Activated T-cell treated with anti-CD3 and anti-CD28 coated beads, Interleukin-2, amount 50 U/mL, for 72 hours (primary cell): ENCODE measurements at regions not wholly inside any gene's neighbourhood (a gene's known extent, or its start where the extent isn't known, plus 50 kb on each side); places are given as distances from the start of the nearest gene placed in this dataset.

Source experiments
- ATAC-seq, 2 donors: fragments of 150-1000 bp; cut with Tn5 transposase; replicated peaks in 1 of 2; 2 replicates each; pipeline ENCODE4 v1.10.0; 2021; ENCODE audit warnings: moderate library complexity in 2 of 2, mild to moderate bottlenecking in 1 of 2
- DNase-seq, 2 donors: peaks; one replicate each; pipeline ENCODE4 v3.0.0; 2021 to 2022; ENCODE audit warnings: mixed read lengths in 1 of 2
- H3K27ac Mint-ChIP-seq: one replicate; pipeline ENCODE4 v1.8.0; 2022; ENCODE audit warnings: mild to moderate bottlenecking, moderate library complexity, mixed read lengths
- H3K27me3 Mint-ChIP-seq: one replicate; pipeline ENCODE4 v1.8.0; 2022; ENCODE audit warnings: low read depth, mixed read lengths
- H3K36me3 Mint-ChIP-seq, 2 donors: one replicate each; pipeline ENCODE4 v1.8.0; 2022; ENCODE audit warnings: mixed read lengths in 2 of 2, mild to moderate bottlenecking in 1 of 2; ENCODE audit not compliant: insufficient read depth in 2 of 2
- H3K4me1 Mint-ChIP-seq: one replicate; pipeline ENCODE4 v1.8.0; 2022; ENCODE audit warnings: low read depth, mixed read lengths
- H3K4me3 Mint-ChIP-seq, 2 donors: one replicate each; pipeline ENCODE4 v1.8.0; 2022; ENCODE audit warnings: mild to moderate bottlenecking in 2 of 2, mixed read lengths in 2 of 2, moderate library complexity in 2 of 2
- H3K9me3 Mint-ChIP-seq, 2 donors: one replicate each; pipeline ENCODE4 v1.8.0; 2022; ENCODE audit warnings: mixed read lengths in 2 of 2

DNA sequence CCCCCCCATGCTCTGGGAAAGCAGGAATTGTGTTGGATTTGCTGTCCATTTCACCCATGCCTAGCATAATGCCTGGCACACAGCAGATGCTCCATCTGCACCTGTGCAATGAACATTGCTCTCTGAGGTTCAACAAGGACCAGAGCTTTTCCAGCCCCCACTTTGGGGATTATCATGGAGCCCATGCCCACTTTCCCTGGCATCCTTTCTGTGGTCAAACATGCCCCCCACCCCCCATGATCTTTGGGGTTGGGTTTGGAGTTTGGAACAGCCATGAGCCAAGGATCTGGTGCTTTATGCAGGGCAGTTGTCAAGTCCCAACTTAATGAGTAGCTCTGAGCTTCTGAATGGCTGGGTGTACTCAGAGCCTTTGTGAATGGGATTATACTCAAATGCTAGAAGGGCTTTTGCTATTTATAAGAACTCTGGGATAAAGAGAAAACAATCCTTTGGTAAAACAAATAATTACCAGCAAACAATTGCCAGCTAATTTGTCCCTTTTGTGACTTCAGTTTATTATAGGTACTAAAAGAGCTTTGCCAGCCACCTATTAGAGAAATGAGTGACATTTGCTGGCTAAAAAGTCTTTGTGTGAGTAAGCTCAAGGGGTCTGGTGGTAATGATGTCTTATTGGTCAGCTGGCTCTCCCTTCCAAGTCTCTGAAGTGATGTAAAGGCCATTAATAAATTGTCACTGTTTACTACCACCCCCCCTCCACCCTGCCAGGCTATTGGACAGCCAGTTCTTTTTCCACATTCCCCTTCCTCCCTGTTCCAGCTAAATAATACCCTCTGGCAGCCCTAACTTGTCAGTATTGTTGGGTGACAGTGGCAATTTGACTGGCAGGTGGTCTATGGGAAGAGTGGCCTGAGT, 182.3 kb downstream of the MACROH2A1 start:
- ATAC-seq (no peak), DNase-seq (no peak)
- Mint-ChIP-seq H3K9me3 (no peaks in the 10 kb centered on the region), H3K4me1 (no peaks in the 10 kb centered on the region), H3K36me3 (no peaks in the 10 kb centered on the region), H3K27ac (no peak overlapping the region), H3K4me3 (no peak overlapping the region), H3K27me3 (no peaks in the 10 kb centered on the region)

DNA sequence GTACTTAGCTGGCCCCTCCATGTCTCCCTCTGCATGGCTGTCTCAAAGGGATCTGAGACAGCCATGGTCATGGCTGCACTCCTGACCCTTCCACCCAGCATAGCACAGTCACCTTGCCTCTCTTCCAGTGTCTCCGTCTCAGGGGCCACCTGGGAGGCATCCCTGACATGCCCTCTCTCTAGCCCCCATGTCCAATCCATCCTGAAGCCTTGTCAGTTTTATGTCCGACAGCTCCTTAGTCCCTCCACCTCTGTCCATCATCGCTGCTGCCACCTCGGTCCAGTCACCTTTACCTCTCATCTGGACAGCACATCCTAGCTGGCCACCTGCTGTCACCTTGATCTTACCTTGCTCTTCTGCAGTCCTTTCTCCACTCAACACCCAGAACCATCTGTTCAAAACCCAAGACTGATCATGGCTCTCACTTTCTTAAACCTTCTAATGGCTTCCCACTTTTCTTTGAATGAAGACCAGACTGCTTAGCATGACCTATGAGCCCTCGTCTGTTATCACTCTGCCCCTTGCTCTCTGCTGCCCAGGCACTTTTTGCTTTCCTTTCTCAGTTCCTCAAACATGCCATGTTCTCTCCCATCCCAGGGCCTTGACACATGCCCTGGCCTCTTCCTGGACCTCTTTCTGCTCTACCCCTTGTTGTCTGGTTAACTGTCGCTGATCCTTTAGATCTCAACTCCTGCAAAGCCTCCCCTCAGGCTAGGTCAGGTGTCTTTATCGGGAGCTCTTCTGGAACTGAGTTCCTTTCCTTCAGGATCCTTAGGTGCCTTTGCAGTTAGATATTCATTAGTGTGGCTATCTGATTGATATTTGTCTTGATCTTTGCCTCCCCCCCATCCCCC, 181.8 kb upstream of the PITX1 start:
- Mint-ChIP-seq H3K4me3 (no peak overlapping the region), H3K27ac (no peak overlapping the region), H3K36me3 (no peaks in the 10 kb centered on the region), H3K9me3 (no peaks in the 10 kb centered on the region), H3K27me3 (no peaks in the 10 kb centered on the region), H3K4me1 (no peaks in the 10 kb centered on the region)
- DNase-seq (no peak), ATAC-seq (no peak)

DNA sequence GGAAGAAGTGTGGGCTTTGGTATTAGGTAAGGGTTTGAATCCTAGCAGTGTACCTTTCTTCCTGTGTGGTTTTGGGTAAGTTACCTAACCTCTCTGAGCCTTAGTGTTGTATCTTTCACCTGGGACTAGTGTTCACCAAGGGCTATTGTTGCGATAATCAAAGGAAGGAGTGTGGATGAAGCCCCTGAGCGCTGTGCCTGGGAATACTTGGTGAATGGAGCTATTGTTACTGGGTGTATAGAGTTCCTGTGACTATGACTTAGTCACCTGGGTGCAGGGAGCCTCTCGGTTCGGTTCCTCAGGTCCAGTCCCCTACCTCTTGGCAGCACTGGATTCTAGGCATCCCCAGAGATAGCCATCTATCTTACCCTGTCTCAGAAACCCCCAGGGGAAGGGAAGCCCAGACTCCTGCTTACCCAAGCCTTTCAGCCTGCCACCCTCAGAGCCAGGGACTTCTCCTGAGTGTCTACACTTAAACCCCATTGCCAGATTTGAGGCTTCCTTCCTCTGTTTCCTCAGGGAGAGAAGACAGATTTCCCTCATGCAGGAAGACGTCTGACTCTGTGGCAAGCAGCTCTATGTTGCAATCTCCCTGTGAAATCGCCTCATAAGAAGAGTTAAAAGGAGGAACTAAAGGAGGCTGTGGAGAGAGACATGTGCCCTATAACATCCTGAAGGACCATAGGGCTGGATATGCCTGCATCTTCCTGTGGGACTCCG, 181.0 kb upstream of the PITX1 start:
- Mint-ChIP-seq H3K36me3 (no peaks in the 10 kb centered on the region), H3K27me3 (no peaks in the 10 kb centered on the region), H3K27ac (no peak overlapping the region), H3K9me3 (no peaks in the 10 kb centered on the region), H3K4me1 (no peaks in the 10 kb centered on the region), H3K4me3 (no peak overlapping the region)
- no peak for ATAC-seq
- DNase-seq: no peak

DNA sequence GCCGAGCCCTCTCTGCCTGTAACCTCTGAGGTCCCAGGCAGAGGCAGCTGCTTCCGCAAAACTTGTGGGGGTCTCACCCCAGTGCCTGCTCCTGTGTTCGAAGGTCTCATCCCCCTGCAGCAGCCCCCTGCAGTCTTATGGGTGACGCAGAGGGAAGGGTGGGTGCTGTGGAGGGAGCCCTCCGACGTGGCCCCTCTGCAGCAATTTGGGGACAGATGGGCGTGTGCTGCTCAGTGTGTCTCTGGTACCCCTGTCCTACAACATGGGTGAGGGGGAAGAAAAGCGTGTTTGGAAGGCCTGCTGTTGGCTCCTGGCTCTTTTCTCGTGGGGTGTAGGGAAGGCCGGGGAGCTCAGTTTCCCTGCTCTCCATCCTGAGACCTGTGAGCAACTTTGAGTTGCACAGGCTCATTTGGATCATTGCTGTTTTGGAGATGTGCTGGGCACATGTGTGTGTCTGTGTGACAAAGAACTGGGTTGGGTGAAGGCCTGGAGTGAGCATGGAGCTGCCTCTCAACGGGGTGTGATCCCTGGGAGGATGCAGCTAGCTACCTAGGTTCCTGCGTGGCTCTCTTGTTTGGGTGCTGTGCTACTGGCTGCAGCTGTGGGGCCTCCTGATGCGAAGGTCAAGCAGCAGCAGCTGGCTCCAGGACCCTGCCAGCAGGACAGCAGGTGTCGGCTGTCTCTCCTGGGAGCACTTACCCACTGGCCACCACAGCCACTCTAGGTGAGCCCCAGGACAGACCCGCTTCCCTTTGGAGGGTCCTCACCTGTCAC, 179.6 kb upstream of the PITX1 start:
- Mint-ChIP-seq H3K36me3 (no peaks in the 10 kb centered on the region), H3K9me3 (no peaks in the 10 kb centered on the region), H3K4me1 (peaks cover 2% of the 10 kb centered on the region), H3K27ac (no peak overlapping the region), H3K4me3 (no peak overlapping the region), H3K27me3 (peaks cover 3% of the 10 kb centered on the region)
- no peak for ATAC-seq
- no peak for DNase-seq

GRCh38 chr5:135213027-135213386, 179.0 kb upstream of the PITX1 start:
- H3K36me3 Mint-ChIP-seq: no peaks in the 10 kb centered on the region
- ATAC-seq: no peak
- H3K27ac Mint-ChIP-seq: no peak overlapping the region

DNA sequence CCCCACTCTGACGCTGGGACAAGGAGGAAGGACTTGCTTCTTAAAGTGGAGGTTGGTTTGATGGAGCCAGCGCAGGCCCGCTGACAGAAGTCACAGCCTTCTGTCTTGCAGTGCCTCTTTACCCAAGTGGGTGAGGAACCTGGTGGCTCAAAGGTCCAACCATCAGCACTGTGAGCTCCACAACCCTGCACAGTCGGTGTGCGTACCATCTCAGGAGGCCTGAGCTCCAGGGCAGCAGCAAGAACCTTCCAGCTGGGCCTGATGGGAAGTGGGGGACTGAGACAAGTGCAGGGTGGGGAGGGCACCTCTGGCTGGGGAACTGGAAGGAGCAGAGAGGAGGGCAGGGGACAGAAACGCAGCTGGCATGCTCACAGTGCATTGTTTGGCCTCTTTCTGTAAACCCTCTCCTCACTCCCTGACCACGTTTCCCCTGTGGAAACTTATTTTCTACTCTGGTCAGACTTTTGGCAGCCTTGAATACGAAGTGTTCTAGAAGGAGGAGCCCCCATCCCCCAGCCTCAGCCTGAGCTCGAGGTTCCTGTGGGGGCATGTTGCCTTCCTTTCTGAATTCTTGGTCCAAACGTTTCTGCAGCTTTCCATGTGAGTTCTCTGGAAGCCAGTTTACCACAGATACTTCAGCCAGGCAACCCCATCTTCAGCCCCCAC, 178.5 kb upstream of the PITX1 start:
- Mint-ChIP-seq H3K36me3 (no peaks in the 10 kb centered on the region), H3K4me3 (no peak overlapping the region), H3K27me3 (peaks cover 13% of the 10 kb centered on the region), H3K4me1 (peaks cover 9% of the 10 kb centered on the region), H3K9me3 (no peaks in the 10 kb centered on the region), H3K27ac (no peak overlapping the region)
- DNase-seq (no peak), ATAC-seq (no peak)

More at GRCh38 chr5:135213027-135213386, 179.0 kb upstream of the PITX1 start:
- no peaks in the 10 kb centered on the region for H3K9me3 Mint-ChIP-seq
- H3K4me1 Mint-ChIP-seq: peaks cover 6% of the 10 kb centered on the region
- no peak for DNase-seq
- peaks cover 9% of the 10 kb centered on the region for H3K27me3 Mint-ChIP-seq
- no peak overlapping the region for H3K4me3 Mint-ChIP-seq

DNA sequence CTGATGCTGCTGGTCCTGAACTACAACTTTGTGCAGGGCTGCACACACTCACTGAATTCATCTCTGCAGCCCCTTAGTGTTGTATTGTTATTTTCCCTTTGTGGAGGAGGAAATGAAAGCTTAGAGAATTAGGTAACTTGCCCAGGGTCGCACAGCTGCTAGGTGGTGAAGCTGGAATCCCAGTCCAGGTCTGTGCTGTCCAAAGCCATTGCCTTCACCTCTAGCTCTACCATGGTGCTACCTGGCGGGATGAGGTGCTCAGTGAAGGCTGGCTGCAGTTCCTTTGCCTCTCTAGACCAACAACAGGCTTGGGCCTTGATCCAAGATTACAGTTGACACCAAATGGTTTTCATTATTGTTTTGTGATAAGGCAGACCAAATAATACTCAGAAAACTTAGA, 177.8 kb upstream of the PITX1 start:
- no peaks in the 10 kb centered on the region for H3K36me3 Mint-ChIP-seq

DNA sequence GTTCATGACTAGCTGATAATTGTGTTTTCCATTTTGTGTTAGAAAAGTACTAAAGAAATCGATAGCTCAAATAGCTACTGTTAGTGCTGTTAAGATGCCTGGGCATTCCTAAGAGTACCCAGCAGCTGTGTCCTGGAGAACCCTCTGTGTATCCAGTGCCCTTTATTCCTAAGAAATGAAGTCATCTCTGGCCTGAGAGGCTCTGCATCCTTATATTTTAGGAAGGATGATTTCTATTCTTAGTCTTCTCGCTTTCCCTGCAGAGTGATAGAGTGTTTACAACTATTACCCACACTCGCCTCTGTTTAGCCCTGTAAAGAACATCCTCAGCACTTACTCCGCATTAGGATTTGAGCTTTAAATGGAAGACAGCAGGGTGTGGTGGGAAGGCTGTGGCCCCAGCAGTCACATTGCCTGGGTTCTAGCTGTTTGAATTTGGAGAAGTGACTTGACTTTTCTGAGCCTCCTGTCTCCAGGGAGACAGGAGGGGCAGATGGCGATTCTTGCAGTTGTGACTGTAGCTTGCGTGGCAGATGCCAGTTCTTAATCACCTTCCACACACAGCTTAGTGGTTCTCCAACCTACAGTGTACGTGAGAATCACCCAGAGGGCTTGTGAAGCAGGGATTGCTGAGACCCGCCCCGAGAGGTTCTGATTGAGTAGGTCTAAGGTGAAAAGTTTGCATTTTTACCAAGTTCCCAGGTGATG, 177.2 kb upstream of the PITX1 start:
- Mint-ChIP-seq H3K4me1 (peaks cover 10% of the 10 kb centered on the region), H3K36me3 (no peaks in the 10 kb centered on the region), H3K9me3 (no peaks in the 10 kb centered on the region), H3K4me3 (no peak overlapping the region), H3K27me3 (peaks cover 13% of the 10 kb centered on the region), H3K27ac (no peak overlapping the region)
- ATAC-seq (no peak), DNase-seq (no peak)

More for the DNA sequence above, 177.8 kb upstream of the PITX1 start:
- no peak for ATAC-seq
- peaks cover 13% of the 10 kb centered on the region for H3K27me3 Mint-ChIP-seq
- H3K4me3 Mint-ChIP-seq: no peak overlapping the region
- H3K9me3 Mint-ChIP-seq: no peaks in the 10 kb centered on the region
- DNase-seq: no peak
- peaks cover 10% of the 10 kb centered on the region for H3K4me1 Mint-ChIP-seq
- H3K27ac Mint-ChIP-seq: no peak overlapping the region

GRCh38 chr5:135210286-135211055, 176.4 kb upstream of the PITX1 start:
- Mint-ChIP-seq H3K4me3 (no peak overlapping the region), H3K4me1 (peaks cover 10% of the 10 kb centered on the region), H3K27me3 (peaks cover 13% of the 10 kb centered on the region), H3K9me3 (no peaks in the 10 kb centered on the region), H3K27ac (no peak overlapping the region), H3K36me3 (no peaks in the 10 kb centered on the region)
- DNase-seq: no peak
- no peak for ATAC-seq

DNA sequence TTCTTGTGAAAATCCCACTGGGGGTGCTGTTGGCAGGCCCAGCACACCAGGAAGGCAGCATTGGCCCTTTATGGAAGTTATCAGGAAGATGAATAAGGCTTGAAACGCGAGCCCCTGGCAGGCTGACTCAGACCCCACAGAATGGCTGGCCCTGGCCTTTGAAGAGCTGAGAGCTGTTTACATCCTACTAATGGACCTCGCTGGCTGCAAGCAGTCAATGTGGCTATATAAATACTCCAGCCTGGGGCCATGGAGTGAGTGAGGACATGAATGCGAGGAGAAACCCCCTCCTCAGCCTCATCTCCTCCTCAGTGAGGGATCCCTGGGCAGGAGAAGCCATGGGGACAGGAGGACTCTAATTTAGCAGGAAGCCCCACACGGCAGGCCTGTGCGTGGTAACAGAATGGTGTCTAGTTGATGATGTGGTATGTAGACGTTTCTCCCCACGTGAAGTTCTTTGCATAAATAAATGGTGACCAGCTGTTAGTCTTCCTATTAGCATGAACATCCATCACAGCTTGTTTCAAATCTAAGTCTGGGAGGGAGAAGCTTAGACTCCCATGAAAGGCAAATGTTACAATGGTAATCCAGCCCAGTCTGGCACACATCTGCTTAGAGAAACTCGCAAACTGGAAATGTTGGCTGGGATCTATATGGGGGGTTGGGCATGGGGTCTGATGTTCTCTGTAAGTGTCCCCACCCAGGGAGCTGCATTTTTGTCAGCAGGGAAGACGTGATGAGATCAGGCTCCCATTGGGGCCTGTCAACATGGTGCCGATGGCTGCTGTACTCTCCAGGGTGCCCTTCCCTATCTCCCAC, 175.1 kb upstream of the PITX1 start:
- DNase-seq: no peak
- Mint-ChIP-seq H3K4me3 (no peak overlapping the region), H3K4me1 (peaks cover 10% of the 10 kb centered on the region), H3K36me3 (peaks cover under 1 to 1% of the 10 kb centered on the region in 2 donors), H3K27me3 (peaks cover 16% of the 10 kb centered on the region), H3K27ac (no peak overlapping the region), H3K9me3 (peaks cover 0 to under 1% of the 10 kb centered on the region in 2 donors)
- no peak for ATAC-seq

GRCh38 chr5:135208555-135208902, 174.5 kb upstream of the PITX1 start:
- Mint-ChIP-seq H3K27ac (no peak overlapping the region), H3K9me3 (peaks cover 5% of the 10 kb centered on the region in 2 donors)

More at GRCh38 chr5:135208555-135208902, 174.5 kb upstream of the PITX1 start:
- Mint-ChIP-seq H3K4me3 (no peak overlapping the region), H3K36me3 (peaks cover 5 to 7% of the 10 kb centered on the region in 2 donors), H3K4me1 (peaks cover 10% of the 10 kb centered on the region), H3K27me3 (peaks cover 20% of the 10 kb centered on the region)
- no peak for DNase-seq
- ATAC-seq: no peak
